ENCODE measurements at regions not wholly inside any gene's neighbourhood (a gene's known extent, or its start where the extent isn't known, plus 50 kb on each side); places are given as distances from the start of the nearest gene placed in this dataset.

GRCh38 chr4:52311464-52312125, 260.5 kb downstream of the SPATA18 start:
- Histone ChIP-seq H3K27me3 (no peaks in the 10 kb centered on the region), H3K9me3 (no peaks in the 10 kb centered on the region), H3K4me1 (no peaks in the 10 kb centered on the region), H3K27ac (no peak overlapping the region), H3K4me2 (no peak overlapping the region), H3K9ac (no peak overlapping the region), H3K36me3 (no peaks in the 10 kb centered on the region), H4K20me1 (no peaks in the 10 kb centered on the region), H3K4me3 (no peak overlapping the region)
- no peak for TF ChIP-seq Cebpa-rat (IDR thresholded peaks at IDR 0.05)

GRCh38 chr4:52312722-52313121, 261.6 kb downstream of the SPATA18 start:
- no peak overlapping the region for H3K9ac ChIP-seq
- no peak overlapping the region for H3K4me3 ChIP-seq
- H3K36me3 ChIP-seq: no peaks in the 10 kb centered on the region
- H3K27ac ChIP-seq: no peak overlapping the region
- TF ChIP-seq Cebpa-rat (IDR thresholded peaks at IDR 0.05): no peak
- no peak overlapping the region for H3K4me2 ChIP-seq
- no peaks in the 10 kb centered on the region for H3K9me3 ChIP-seq
- H4K20me1 ChIP-seq: no peaks in the 10 kb centered on the region
- no peaks in the 10 kb centered on the region for H3K4me1 ChIP-seq
- H3K27me3 ChIP-seq: no peaks in the 10 kb centered on the region

DNA sequence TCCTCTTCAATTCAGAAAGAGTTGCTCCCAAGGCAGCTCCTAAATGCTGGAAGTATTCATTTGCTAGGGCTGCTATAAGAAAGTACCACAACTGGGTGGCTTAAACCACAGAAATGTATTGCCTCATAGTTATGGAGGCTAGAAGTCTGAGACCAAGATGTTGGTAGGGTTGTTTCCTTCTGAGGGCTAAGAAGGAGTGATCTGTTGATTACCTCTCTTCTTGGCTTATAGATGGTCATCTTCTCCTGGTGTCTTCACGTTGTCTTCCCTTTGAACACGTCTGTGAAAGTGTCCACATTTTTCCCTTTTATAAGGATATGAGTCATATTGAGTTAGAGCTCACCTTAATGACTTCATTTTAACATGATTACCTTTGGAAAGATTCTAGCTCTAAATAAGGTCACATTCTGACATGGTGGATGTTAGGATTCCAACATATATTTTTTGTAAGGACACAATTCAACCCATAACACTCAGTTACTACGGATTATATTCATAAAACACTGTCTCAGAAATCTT, 266.3 kb downstream of the SPATA18 start:
- H3K9ac ChIP-seq: no peak overlapping the region
- no peak overlapping the region for H3K27ac ChIP-seq
- no peaks in the 10 kb centered on the region for H3K27me3 ChIP-seq
- H3K9me3 ChIP-seq: no peaks in the 10 kb centered on the region
- no peaks in the 10 kb centered on the region for H3K4me1 ChIP-seq
- no peaks in the 10 kb centered on the region for H4K20me1 ChIP-seq
- no peak overlapping the region for H3K4me3 ChIP-seq
- H3K36me3 ChIP-seq: no peaks in the 10 kb centered on the region
- no peak for TF ChIP-seq Cebpa-rat (IDR thresholded peaks at IDR 0.05)
- no peak overlapping the region for H3K4me2 ChIP-seq

DNA sequence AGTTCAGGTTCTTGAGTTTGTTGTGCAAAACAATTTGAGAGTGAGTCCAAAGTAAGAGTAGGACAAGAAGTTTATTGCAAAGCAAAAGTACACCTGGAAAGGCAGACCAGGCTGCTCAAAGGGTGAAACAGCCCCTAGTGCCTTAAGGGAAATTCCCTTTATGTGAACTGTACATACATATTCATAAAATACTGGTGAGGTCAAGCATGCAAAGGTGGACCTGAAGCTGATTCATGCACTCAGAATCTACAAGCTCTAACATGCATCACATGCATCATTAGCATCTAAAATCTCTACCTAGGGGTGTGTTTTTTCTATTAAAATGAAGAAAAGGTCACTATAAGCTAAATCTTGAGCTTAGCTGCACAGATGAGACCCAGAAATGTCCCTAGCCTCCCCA, 266.9 kb downstream of the SPATA18 start:
- H3K27me3 ChIP-seq: no peaks in the 10 kb centered on the region
- H3K4me3 ChIP-seq: no peak overlapping the region
- no peaks in the 10 kb centered on the region for H3K9me3 ChIP-seq
- H3K27ac ChIP-seq: no peak overlapping the region
- TF ChIP-seq Cebpa-rat (IDR thresholded peaks at IDR 0.05): no peak
- no peak overlapping the region for H3K9ac ChIP-seq
- no peaks in the 10 kb centered on the region for H3K36me3 ChIP-seq
- no peaks in the 10 kb centered on the region for H3K4me1 ChIP-seq
- no peak overlapping the region for H3K4me2 ChIP-seq
- H4K20me1 ChIP-seq: no peaks in the 10 kb centered on the region

DNA sequence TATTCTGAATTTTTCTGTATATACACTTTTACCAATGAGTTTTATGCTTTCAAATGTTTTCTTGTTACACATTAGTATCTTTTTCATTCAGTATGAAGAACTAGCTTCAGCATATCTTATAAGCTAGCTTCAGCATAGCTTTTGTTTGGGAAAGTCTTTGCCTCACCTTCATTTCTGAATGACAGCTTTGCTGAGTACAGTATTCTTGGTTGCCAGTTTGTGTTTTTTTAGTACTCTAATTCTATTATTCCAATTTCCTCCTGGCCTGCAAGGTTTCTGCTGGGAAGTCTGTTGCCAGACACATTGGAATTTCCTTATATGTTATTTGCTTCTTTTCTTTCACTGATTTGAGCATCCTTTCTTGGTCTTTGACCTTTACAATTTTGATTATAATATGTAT, 278.8 kb downstream of the SPATA18 start:
- H4K20me1 ChIP-seq: no peaks in the 10 kb centered on the region
- H3K4me1 ChIP-seq: no peaks in the 10 kb centered on the region
- no peak overlapping the region for H3K27ac ChIP-seq
- no peak for TF ChIP-seq Cebpa-rat (IDR thresholded peaks at IDR 0.05)
- H3K27me3 ChIP-seq: no peaks in the 10 kb centered on the region
- peaks cover 26% of the 10 kb centered on the region for H3K9me3 ChIP-seq
- H3K4me2 ChIP-seq: no peak overlapping the region
- no peak overlapping the region for H3K4me3 ChIP-seq
- no peak overlapping the region for H3K9ac ChIP-seq
- no peaks in the 10 kb centered on the region for H3K36me3 ChIP-seq

DNA sequence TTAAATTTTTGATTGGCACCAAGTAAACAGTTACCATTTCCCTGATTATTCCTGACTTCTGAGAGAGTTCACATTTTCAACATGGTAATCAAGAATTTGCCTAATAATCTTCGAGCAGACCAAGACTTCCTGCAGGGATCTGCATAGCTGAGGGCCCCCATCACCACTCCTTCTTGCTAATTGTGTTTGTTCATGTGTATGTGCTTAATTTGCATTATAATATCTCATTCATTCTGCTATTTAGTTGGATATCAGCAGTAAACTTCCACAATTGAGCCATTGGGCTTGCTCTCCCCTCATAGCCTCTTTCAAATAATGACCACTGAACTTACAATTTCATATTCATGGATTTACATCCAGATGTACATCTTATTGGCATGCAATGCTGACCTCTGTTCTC, 292.5 kb downstream of the SPATA18 start:
- H4K20me1 ChIP-seq: no peaks in the 10 kb centered on the region
- no peak for TF ChIP-seq Cebpa-rat (IDR thresholded peaks at IDR 0.05)
- peaks cover 9% of the 10 kb centered on the region for H3K9me3 ChIP-seq
- no peak overlapping the region for H3K9ac ChIP-seq
- H3K4me2 ChIP-seq: no peak overlapping the region
- H3K4me1 ChIP-seq: no peaks in the 10 kb centered on the region
- no peak overlapping the region for H3K27ac ChIP-seq
- no peaks in the 10 kb centered on the region for H3K27me3 ChIP-seq
- no peak overlapping the region for H3K4me3 ChIP-seq
- no peaks in the 10 kb centered on the region for H3K36me3 ChIP-seq

- H3K27me3 ChIP-seq: no peaks in the 10 kb centered on the region
- no peaks in the 10 kb centered on the region for H3K36me3 ChIP-seq
- no peak for TF ChIP-seq Cebpa-rat (IDR thresholded peaks at IDR 0.05)
- H3K4me2 ChIP-seq: no peak overlapping the region
- H3K4me3 ChIP-seq: no peak overlapping the region
- no peak overlapping the region for H3K9ac ChIP-seq
- H3K27ac ChIP-seq: no peak overlapping the region
- H4K20me1 ChIP-seq: no peaks in the 10 kb centered on the region
- peaks cover 12% of the 10 kb centered on the region for H3K4me1 ChIP-seq
- no peaks in the 10 kb centered on the region for H3K9me3 ChIP-seq
These were observed 299.8 kb downstream of the SPATA18 start for GRCh38 chr4:52350926-52351325.

- no peaks in the 10 kb centered on the region for H3K27me3 ChIP-seq
- no peak overlapping the region for H3K27ac ChIP-seq
- TF ChIP-seq Cebpa-rat (IDR thresholded peaks at IDR 0.05): no peak
- no peak overlapping the region for H3K9ac ChIP-seq
- H3K36me3 ChIP-seq: no peaks in the 10 kb centered on the region
- H3K4me3 ChIP-seq: no peak overlapping the region
- no peaks in the 10 kb centered on the region for H3K9me3 ChIP-seq
- no peaks in the 10 kb centered on the region for H4K20me1 ChIP-seq
- peaks cover 30% of the 10 kb centered on the region for H3K4me1 ChIP-seq
- peak overlapping the region; percentile 8; the same call in 1 of the 2 replicates for H3K4me2 ChIP-seq
These were observed 300.7 kb downstream of the USP46 start for GRCh38 chr4:52358366-52358765.

DNA sequence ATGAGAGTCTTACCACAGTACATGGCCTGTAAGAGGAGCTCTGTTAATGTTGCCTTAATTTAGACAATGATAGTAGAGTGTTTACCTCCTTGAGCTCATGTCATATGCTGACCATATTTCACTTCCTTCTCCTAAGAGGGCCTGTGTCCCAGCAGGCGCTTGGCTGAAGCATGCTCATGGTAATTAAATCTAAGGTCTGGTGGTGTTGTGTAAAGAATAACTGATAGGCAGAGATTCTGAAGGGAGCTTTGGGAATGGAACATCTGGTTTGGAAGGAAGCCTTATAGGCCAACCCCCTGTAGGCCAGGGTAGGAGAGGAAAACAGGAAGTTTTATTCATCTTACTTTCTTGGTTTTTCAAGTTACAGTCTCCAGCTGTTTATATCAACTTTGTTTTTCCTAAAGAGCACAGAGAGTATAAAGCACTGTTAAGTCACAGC, 300.2 kb downstream of the USP46 start:
- Histone ChIP-seq H3K9ac (no peak overlapping the region), H3K27ac (no peak overlapping the region), H3K27me3 (no peaks in the 10 kb centered on the region), H3K4me3 (no peak overlapping the region), H3K9me3 (no peaks in the 10 kb centered on the region), H3K4me2 (peak overlapping the region; percentile 8; the same call in 1 of the 2 replicates), H4K20me1 (no peaks in the 10 kb centered on the region), H3K4me1 (peaks cover 25% of the 10 kb centered on the region), H3K36me3 (no peaks in the 10 kb centered on the region)
- TF ChIP-seq Cebpa-rat (IDR thresholded peaks at IDR 0.05): no peak

DNA sequence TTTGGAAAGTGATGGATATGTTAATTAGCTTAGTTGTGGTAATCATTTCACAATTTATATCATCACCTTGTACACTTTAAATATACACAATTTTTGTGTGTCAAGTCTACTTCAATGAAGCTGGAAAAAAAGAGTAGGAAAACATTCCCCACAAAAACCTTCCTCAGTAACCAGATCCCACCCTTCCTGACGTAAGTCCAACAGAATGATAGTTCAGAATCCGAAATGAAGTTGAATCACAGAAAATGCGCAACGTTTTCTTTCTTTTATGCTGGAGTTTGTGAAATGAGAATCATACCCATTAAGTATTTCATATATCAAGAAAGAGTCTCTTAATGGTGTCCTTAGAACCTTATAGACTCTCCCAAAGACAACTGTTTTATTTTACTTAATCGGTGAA, 292.9 kb downstream of the USP46 start:
- no peaks in the 10 kb centered on the region for H4K20me1 ChIP-seq
- no peak overlapping the region for H3K9ac ChIP-seq
- no peaks in the 10 kb centered on the region for H3K36me3 ChIP-seq
- TF ChIP-seq Cebpa-rat (IDR thresholded peaks at IDR 0.05): no peak
- H3K27ac ChIP-seq: no peak overlapping the region
- H3K9me3 ChIP-seq: no peaks in the 10 kb centered on the region
- no peak overlapping the region for H3K4me3 ChIP-seq
- H3K27me3 ChIP-seq: no peaks in the 10 kb centered on the region
- peaks cover 34% of the 10 kb centered on the region for H3K4me1 ChIP-seq
- H3K4me2 ChIP-seq: no peak overlapping the region
